GF-D8 (cell line): ENCODE measurements at regions not wholly inside any gene's neighbourhood (a gene's known extent, or its start where the extent isn't known, plus 50 kb on each side); places are given as distances from the start of the nearest gene placed in this dataset.

Experiments
- DNase-seq: peaks from one replicate; lab custom pipeline; 2025; lab: John Stamatoyannopoulos, UW

- DNase-seq = no peak
Observed at GRCh38 chr1:218139761-218140160, 145.3 kb upstream of the RRP15 start.

GRCh38 chr1:218156595-218156994 is 128.5 kb upstream of the RRP15 start:
- DNase-seq = no peak

DNA sequence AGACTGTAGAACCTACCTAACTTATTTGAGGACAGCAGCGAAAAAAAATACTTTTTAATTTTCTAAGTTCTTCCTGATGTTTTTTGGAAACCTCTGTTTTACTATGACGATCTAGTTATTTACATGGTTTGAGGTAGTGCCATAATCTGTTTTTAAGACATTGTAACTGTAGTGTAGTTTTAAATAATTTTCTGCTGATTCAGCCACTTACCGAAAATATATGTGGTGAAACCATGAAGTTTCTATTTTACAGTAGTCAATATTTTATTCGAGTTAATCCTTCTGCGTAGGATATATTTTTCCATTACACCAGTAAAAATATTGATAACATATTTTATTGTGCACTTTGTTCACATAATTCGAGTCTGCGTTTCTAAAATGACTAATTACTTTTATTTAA is 121.7 kb upstream of the RRP15 start:
- DNase-seq = no peak

DNA sequence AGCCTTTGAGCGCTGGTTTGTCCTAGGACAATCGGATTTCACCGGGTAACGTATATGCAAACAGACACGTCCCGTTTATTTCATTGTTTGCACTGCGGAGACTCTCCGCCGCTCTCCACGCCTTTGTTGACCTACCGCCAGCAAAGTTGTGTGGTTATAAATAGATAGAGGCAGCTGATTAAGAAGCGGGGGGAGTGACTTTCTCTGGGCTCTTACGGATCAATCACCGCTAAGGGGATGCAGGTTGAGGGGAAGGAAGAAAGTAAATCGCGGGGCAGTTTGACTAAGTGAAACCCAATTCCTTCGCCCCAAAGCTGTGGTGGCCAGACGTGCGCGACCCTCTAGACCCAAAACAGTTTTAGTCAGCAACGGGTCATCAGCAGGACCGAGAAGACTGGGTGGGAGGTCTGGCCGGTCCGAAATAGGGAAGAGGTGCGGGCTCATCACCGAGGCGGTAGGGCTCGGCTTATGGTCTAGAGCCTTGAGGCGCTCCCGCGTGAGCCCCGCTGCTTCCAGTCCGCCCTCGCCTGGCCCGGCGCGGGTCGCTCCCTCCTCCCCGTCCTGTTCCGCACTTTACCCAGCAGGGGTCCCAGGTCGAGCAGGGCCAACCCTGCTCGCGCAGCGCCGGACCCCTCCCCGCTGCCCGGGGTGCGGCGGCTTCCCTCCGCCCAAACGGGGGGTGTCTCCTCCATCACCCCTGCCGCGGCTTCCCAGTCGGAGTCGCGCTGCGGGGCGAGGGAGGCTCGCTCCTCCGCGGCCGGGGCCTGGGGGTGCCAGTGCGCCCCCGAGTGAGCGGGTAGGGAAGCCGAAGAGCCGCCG is 120.8 kb upstream of the RRP15 start:
- DNase-seq = no peak

GRCh38 chr1:218164930-218165700 is 120.0 kb upstream of the RRP15 start:
- no peak for DNase-seq

DNA sequence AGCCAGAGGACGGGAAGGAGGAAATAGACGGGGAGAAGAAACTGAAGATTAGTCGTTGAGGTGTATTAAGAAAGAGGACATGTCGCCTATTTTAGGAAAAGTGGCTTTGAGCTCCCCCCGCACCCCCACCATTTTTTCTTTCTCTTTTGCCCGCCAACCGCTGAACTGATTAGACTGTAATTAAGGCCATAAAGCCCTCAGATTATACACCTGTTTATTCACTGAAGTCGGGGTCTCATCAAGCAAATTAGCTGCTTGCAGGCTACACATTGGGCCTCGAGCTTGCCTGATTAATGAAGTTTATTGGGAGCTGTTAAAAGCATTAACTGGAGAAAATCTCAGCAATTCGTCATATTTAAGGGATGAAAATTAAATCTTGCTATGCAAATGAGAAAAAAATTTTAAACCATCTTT is 119.4 kb upstream of the RRP15 start:
- no peak for DNase-seq

- DNase-seq = no peak
Observed at GRCh38 chr1:218166268-218166945, 118.7 kb upstream of the RRP15 start.

DNA sequence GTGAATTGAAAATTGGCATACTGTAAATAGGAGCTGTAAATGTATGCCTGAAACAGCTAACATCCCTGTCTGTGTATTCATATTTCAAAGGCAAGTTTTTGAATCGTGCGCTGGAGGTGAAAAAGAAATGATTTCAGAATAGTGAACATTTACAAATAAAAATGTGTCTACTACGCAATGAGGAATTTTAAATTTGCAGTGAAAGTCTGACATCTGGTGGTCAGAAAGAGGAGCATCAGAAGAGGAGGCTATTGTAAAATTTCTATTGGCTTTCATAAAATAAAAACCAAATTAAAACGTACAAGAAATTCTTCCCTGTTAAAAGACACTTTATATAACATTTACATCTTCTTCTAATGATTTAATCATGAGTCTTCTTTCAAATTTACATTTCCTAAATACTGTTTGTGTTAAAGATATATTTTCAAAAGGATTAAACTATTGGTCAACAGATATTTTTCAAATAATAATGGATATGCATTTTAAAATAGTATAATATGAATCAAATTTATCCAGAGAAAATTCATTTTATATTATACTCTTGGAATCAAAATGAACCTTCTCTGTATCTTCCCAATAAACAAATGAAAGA is 113.7 kb upstream of the RRP15 start:
- DNase-seq = peak; percentile 8

DNA sequence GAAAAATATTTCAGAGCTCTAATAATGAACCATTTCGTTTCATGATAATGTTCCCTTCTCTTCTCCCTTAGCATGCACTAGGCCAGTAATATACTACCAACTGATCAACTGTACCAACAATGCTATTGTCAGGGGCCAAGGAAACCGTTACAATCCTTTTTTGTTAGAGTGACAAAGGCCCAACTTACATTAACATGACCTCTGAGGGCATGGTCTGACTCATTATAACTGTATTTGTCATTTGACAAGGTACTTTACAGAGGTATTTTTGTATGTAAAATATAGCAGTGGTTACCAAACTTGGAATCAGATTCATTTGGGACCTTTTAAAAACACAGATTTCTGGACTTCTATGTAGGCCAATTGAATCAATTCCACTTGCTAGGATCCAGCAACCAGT is 102.6 kb upstream of the RRP15 start:
- no peak for DNase-seq

DNA sequence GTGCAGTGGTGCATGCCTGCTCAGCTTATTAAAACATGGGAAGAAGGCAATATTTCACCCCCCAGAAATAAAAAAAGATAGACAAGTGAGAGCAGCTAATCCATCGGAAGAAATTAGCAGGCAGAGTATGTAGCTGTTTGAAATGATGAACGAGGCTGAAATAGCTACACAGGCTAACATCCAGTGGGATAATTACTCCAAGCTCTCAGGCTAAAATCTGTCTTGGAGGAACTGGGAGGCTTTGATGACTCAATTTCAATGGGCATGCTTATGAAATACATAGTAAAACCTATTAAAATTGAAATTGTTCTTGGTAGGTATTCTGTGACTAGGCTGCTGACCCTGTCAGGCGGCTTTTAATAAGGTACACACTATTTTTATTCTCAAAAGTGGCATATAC is 84.1 kb upstream of the RRP15 start:
- DNase-seq = no peak

GRCh38 chr1:218201601-218202000 is 83.5 kb upstream of the RRP15 start:
- DNase-seq = no peak

DNA sequence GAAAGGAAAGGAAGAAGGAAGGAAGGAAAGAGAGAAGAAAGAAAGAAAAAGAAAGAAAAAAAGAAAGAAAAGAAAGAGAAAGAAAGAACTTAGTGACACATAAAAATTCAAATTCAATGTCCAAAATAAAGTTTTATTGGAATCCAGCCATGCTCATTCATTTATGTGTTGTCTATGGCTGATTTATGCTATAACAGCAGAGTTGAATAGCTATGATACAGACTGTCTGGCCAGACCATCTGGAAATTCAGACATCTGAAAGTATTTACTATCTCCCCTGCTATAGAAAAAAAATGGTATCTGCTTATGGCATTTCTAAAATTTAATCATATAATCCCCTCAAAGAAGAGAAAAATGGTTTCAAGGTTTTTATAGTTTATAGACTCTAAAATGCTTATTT is 79.4 kb upstream of the RRP15 start:
- no peak for DNase-seq

DNA sequence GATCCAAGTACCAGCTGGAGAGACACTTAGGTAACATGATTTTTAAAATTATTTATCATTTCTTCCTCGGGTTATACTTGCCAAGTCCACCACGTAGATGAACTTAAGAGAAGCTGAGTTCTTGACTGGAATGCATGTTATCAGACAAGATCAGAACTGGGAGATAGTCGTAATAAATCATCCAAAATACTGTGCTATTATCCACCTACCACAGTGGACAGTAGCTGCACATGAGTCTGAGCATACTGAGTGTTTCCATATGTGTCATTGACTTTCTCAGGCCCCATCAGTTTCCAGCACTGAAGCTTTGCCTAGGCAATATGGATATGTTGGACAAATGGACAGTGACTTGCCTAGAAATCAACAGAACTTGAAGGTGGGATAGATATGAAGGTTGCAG is 77.9 kb upstream of the RRP15 start:
- DNase-seq = no peak

DNA sequence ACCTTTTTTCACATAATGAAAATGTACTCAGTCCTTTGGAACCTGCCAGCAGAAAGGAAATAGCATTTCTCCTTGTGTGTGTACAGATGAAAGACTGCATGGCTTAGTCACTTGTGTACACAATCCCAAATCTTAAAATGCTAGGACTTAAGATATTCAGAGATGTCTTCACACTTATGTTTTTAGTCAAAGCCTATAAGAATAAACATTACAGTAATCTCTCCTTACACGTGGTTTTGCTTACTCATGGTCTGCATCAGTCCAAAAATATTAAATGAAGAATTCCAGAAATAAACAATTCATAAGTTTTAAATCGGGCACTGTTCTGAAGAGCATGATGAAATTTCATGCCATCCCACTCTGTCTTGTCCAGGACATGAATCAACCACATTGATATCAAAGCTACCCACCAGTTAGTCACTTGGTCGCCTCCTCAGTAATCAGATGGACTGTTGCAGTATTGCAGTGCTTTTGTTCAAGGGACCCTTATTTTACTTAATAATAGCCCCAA is 75.7 kb upstream of the RRP15 start:
- no peak for DNase-seq

- DNase-seq = no peak
Observed at GRCh38 chr1:218211241-218211640, 73.9 kb upstream of the RRP15 start.

- DNase-seq = no peak
Observed at GRCh38 chr1:218217040-218217439, 68.1 kb upstream of the RRP15 start.

DNA sequence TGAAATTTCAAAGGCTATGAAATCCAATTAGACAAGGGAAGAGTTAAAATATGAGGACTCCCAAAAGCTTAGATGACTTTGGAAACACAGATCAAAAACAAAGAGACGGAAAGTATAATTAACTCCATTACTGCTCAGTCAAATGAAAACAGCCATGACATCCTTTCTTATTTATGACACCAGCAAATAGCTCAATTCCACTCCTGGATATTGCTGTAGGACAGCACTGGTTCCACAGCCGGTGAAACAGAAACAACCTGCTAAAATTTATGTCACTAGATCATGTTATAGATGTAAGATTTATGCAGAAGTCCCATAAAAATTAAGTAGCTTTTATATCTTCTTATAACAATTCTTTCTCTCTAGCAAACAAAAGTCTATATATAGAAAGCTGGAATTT is 65.6 kb upstream of the RRP15 start:
- no peak for DNase-seq

GRCh38 chr1:218224101-218224500 is 61.0 kb upstream of the RRP15 start:
- DNase-seq = no peak

DNA sequence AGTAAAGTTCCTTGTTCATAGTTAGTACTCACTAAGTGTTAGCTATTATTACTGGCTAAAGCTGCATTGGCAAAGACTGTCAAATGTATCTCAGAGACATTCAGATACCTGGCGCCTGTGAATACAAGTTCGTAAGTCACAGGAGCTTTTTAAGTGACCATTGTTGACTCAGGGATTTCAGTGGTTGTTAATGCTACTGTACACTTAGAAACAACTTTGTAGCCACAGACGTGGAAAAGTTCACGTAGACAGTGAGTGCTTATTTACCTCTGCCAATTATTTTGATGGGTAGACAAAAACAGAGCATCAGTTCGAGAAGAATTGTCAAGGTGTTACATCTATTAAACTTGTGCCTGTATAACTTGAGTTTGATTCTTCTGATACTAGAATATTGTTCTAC is 59.1 kb upstream of the RRP15 start:
- no peak for DNase-seq
